ENCODE measurements at regions not wholly inside any gene's neighbourhood (a gene's known extent, or its start where the extent isn't known, plus 50 kb on each side); places are given as distances from the start of the nearest gene placed in this dataset.
A peak's percentile ranks its signal among the peaks of the same experiment; 100 is the strongest.

GRCh38 chr12:124479680-124480468, 87.5 kb downstream of the NCOR2 start:
- Histone ChIP-seq H3K4me1 (peaks cover 5 to 65% (median 23%) of the 10 kb centered on the region in 12 donors), H3K27me3 (no peaks in the 10 kb centered on the region), H3K27ac (peak overlapping the region in 9 of 12 donors; percentile 4 to 66 (median 30)), H3K9me3 (no peaks in the 10 kb centered on the region), H3K4me3 (no peak overlapping the region), H3K36me3 (peaks cover 0 to 85% (median 54%) of the 10 kb centered on the region in 9 donors)
- DNase-seq: peak in 3 of 5 donors; percentile 56 to 68 (median 62)
- TF ChIP-seq POLR2A (IDR thresholded peaks at IDR 0.05) (no peak), CTCF (IDR thresholded peaks at IDR 0.05) (peak in 1 of 12 donors; percentile 4)
- WGBS, 4 donors: 49 to 58% (median 54%) methylated on average over 8 to 19 of the region's 19 CpGs
- peak; percentile 40 to 57 (median 54) for ATAC-seq
- intact Hi-C loops (cut with DNase I): loop anchor here in 2 of 10 donors (10.0 kb wide), 2 partner anchors 105 to 445 kb away; no protein-coding TSS in a partner anchor

- Histone ChIP-seq H3K9me3 (no peaks in the 10 kb centered on the region), H3K4me3 (no peak overlapping the region), H3K36me3 (peaks cover 0 to 85% (median 53%) of the 10 kb centered on the region in 9 donors), H3K4me1 (peaks cover 5 to 64% (median 26%) of the 10 kb centered on the region in 12 donors), H3K27me3 (no peaks in the 10 kb centered on the region), H3K27ac (peak overlapping the region in 3 of 12 donors; percentile 26 to 66 (median 32))
- intact Hi-C loops (cut with DNase I): loop anchor here in 1 of 10 donors (10.0 kb wide), 1 partner anchor 444 kb away; no protein-coding TSS in a partner anchor
- ATAC-seq: no peak
- DNase-seq: peak in 2 of 5 donors; percentile 13 to 25
- WGBS, 4 donors: 89 to 95% (median 93%) methylated on average over 36 to 42 of the region's 42 CpGs
- TF ChIP-seq CTCF (IDR thresholded peaks at IDR 0.05): no peak
- TF ChIP-seq POLR2A (IDR thresholded peaks at IDR 0.05): no peak
These were observed 88.3 kb downstream of the NCOR2 start for GRCh38 chr12:124478985-124479645.

GRCh38 chr12:124478416-124478815, 89.0 kb downstream of the NCOR2 start:
- WGBS, 4 donors: 69 to 80% (median 75%) methylated on average over 9 of the region's 9 CpGs
- intact Hi-C loops (cut with DNase I): loop anchor here in 1 of 10 donors (10.0 kb wide), 1 partner anchor 444 kb away; no protein-coding TSS in a partner anchor
- Histone ChIP-seq H3K27ac (peak overlapping the region in 1 of 12 donors; percentile 43), H3K4me3 (no peak overlapping the region), H3K36me3 (peaks cover 0 to 85% (median 47%) of the 10 kb centered on the region in 9 donors), H3K4me1 (peaks cover 5 to 59% (median 26%) of the 10 kb centered on the region in 12 donors), H3K27me3 (no peaks in the 10 kb centered on the region), H3K9me3 (no peaks in the 10 kb centered on the region)
- no peak for ATAC-seq
- DNase-seq: no peak
- no peak for TF ChIP-seq POLR2A (IDR thresholded peaks at IDR 0.05)
- TF ChIP-seq CTCF (IDR thresholded peaks at IDR 0.05): no peak
